A673 (cell line): ENCODE measurements at regions not wholly inside any gene's neighbourhood (a gene's known extent, or its start where the extent isn't known, plus 50 kb on each side); places are given as distances from the start of the nearest gene placed in this dataset.

Experiments used
- BruUV-seq: library from RNA; stranded (reverse); fragments of 400-500 nt; replicated peaks from 2 replicates; lab custom pipeline; 2021; lab: Mats Ljungman, UMichigan
- CTCF ChIA-PET: fragments of 300-600 bp; sonication (Branson Sonifier 250); formaldehyde crosslinking; loops from one replicate; lab custom pipeline; 2022; ENCODE audit warnings: antibody characterized with exemption; lab: Charles Lee
- POLR2A ChIA-PET: fragments of 300-600 bp; sonication (Branson Sonifier 250); formaldehyde crosslinking; loops from one replicate; lab custom pipeline; 2022; ENCODE audit warnings: antibody characterized with exemption; ENCODE audit not compliant: low non-redundant PET; lab: Charles Lee
- DNase-seq: peaks from one replicate; pipeline ENCODE4 v3.0.0-alpha.2; 2015; ENCODE audit warnings: low spot score
- H3K27ac ChIP-seq: fragments of 200-600 bp; sonication (generic); 2 replicates; pipeline ENCODE4 v1.5.1; 2016; ENCODE audit warnings: mixed run types, low read depth, mild to moderate bottlenecking, mixed read lengths, antibody characterized with exemption, low read length; ENCODE audit not compliant: poor library complexity, severe bottlenecking
- H3K27me3 ChIP-seq: fragments of 200-600 bp; sonication (generic); replicated peaks from 2 replicates; pipeline ENCODE4 v1.6.1; 2017; ENCODE audit warnings: mixed run types, low read depth, mild to moderate bottlenecking, mixed read lengths, antibody characterized with exemption, low read length; ENCODE audit not compliant: insufficient read depth, poor library complexity
- H3K36me3 ChIP-seq: fragments of 200-600 bp; sonication (generic); 2 replicates; pipeline ENCODE4 v1.6.1; 2016; ENCODE audit warnings: mixed run types, mild to moderate bottlenecking, mixed read lengths, antibody characterized with exemption, low read length; ENCODE audit not compliant: insufficient read depth, poor library complexity, severe bottlenecking
- H3K4me1 ChIP-seq: fragments of 200-600 bp; sonication (generic); 2 replicates; pipeline ENCODE4 v1.6.1; 2017; ENCODE audit warnings: mixed run types, mild to moderate bottlenecking, mixed read lengths, antibody characterized with exemption, low read length; ENCODE audit not compliant: insufficient read depth, poor library complexity, severe bottlenecking
- H3K4me3 ChIP-seq: fragments of 200-600 bp; sonication (generic); 2 replicates; pipeline ENCODE4 v1.5.1; 2016; ENCODE audit warnings: low read depth, mixed run types, mild to moderate bottlenecking, mixed read lengths, low read length; ENCODE audit not compliant: poor library complexity, severe bottlenecking
- H3K9me3 ChIP-seq: fragments of 200-600 bp; sonication (generic); 2 replicates; pipeline ENCODE4 v1.6.1; 2016; ENCODE audit warnings: mixed run types, low read depth, mild to moderate bottlenecking, mixed read lengths, antibody characterized with exemption, low read length; ENCODE audit not compliant: poor library complexity, severe bottlenecking
- EZH2 ChIP-seq: fragments of 200-600 bp; sonication (generic); IDR thresholded peaks from 2 replicates; pipeline ENCODE4 v1.6.1; 2017; ENCODE audit warnings: borderline replicate concordance, low read depth, mild to moderate bottlenecking, mixed read lengths, antibody characterized with exemption, low read length; ENCODE audit not compliant: poor library complexity, severe bottlenecking
- intact Hi-C: fragments of 100-400 bp; cut with micrococcal nuclease; formaldehyde crosslinking; loops from one replicate; pipeline ENCODE4 v1.10.0; 2022; ENCODE audit not compliant: unreplicated experiment
- TF ChIP-seq, protein P1 (sequence below): fragments of 300-800, 200-600 bp; sonication (generic); conservative IDR thresholded peaks from 2 replicates; pipeline ENCODE4 v1.5.1; 2017; ENCODE audit warnings: low read depth, mild to moderate bottlenecking, antibody characterized with exemption, low read length, moderate library complexity, mixed read lengths

DNA sequence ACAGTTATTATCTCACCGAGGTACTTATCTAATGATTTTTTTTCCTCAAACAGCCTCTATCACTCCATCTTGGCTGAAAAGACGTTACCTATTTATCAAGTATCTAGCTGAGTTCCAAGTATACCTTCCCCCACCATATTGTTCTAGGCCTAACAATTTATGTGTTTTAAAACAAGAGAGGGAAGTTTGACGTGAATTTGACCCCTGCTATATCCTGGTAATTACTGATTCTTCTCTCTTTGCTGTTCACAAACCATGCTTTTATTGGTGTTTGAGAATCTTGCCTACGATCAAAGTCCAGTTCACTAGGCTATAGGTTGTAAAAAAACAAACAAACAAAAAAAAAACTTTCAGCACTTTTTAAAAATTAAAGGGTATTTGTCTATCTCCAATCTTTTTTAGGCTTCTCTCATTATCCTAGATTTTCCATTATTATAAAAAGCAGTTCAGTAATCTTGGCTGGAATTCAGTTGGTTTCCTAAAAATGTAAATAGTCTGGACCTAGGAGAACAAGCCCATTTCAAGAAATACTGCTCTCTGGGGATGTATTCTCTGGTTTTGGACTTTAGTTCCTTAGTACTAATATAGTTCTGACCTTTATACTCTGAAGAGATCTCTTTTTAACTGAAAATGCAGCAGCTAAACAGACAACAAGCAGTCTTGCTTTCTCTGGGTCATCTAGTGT, 505.4 kb downstream of the CPS1 start:
- no peaks in the 10 kb centered on the region for H3K4me1 ChIP-seq
- no peak overlapping the region for H3K4me3 ChIP-seq
- ChIA-PET CTCF (no interaction called here), POLR2A (no interaction called here)
- H3K27ac ChIP-seq, result no peak overlapping the region
- no peaks in the 10 kb centered on the region for H3K27me3 ChIP-seq
- no peaks in the 10 kb centered on the region for H3K36me3 ChIP-seq
- DNase-seq, result no peak
- H3K9me3 ChIP-seq, result no peaks in the 10 kb centered on the region
- no TSS peak for BruUV-seq
- TF ChIP-seq, protein P1, sequence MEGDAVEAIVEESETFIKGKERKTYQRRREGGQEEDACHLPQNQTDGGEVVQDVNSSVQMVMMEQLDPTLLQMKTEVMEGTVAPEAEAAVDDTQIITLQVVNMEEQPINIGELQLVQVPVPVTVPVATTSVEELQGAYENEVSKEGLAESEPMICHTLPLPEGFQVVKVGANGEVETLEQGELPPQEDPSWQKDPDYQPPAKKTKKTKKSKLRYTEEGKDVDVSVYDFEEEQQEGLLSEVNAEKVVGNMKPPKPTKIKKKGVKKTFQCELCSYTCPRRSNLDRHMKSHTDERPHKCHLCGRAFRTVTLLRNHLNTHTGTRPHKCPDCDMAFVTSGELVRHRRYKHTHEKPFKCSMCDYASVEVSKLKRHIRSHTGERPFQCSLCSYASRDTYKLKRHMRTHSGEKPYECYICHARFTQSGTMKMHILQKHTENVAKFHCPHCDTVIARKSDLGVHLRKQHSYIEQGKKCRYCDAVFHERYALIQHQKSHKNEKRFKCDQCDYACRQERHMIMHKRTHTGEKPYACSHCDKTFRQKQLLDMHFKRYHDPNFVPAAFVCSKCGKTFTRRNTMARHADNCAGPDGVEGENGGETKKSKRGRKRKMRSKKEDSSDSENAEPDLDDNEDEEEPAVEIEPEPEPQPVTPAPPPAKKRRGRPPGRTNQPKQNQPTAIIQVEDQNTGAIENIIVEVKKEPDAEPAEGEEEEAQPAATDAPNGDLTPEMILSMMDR, result no peak
- no peak for TF ChIP-seq EZH2
- intact Hi-C loops, result no loop called here

DNA sequence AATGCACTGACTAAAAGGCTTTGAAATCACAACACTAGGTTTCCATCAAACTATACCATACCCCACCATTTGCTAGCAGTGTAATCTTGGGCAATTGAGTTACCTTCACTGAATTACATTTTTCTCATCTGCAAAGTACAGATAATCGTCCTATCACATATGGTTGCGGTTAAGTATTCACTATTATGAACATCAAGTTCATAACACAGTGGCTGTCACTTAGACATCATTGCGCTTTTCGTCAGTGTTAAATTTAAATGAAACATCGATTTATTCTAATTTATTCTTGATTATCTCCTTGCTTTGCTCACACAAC, 505.9 kb downstream of the CPS1 start:
- BruUV-seq, result no TSS peak

GRCh38 chr2:211067029-211067428, 510.6 kb downstream of the CPS1 start:
- Histone ChIP-seq H3K36me3 (no peaks in the 10 kb centered on the region), H3K27me3 (no peaks in the 10 kb centered on the region), H3K27ac (no peak overlapping the region), H3K4me3 (no peak overlapping the region), H3K9me3 (no peaks in the 10 kb centered on the region), H3K4me1 (peaks cover 5% of the 10 kb centered on the region)
- CTCF ChIA-PET, result no interaction called here
- intact Hi-C loops, result no loop called here
- no TSS peak for BruUV-seq
- POLR2A ChIA-PET, result no interaction called here
- no peak for DNase-seq
- TF ChIP-seq, protein P1, result no peak
- TF ChIP-seq EZH2, result no peak

More for the DNA sequence above, 505.9 kb downstream of the CPS1 start:
- no peak overlapping the region for H3K4me3 ChIP-seq
- TF ChIP-seq, protein P1, result no peak
- no peak for TF ChIP-seq EZH2
- no peak for DNase-seq
- no peaks in the 10 kb centered on the region for H3K4me1 ChIP-seq
- ChIA-PET CTCF (no interaction called here), POLR2A (no interaction called here)
- no peaks in the 10 kb centered on the region for H3K27me3 ChIP-seq
- H3K9me3 ChIP-seq, result no peaks in the 10 kb centered on the region
- H3K36me3 ChIP-seq, result no peaks in the 10 kb centered on the region
- H3K27ac ChIP-seq, result no peak overlapping the region
- intact Hi-C loops, result no loop called here
